Endothelial cell of umbilical vein (primary cell): ENCODE measurements at regions not wholly inside any gene's neighbourhood (a gene's known extent, or its start where the extent isn't known, plus 50 kb on each side); places are given as distances from the start of the nearest gene placed in this dataset.

Source experiments
- BruUV-seq: library from RNA; stranded (reverse); fragments of 400-500 nt; replicated peaks from 2 replicates; lab custom pipeline; 2021; lab: Mats Ljungman, UMichigan
- CTCF ChIA-PET: fragments of 300-600, 350-600 bp; sonication (Branson Sonifier 250); formaldehyde crosslinking; loops from one replicate; lab custom pipeline; 2021; ENCODE audit warnings: antibody characterized with exemption, inconsistent platforms; lab: Charles Lee
- POLR2A ChIA-PET: fragments of 300-600, 350-600 bp; sonication (Branson Sonifier 250); formaldehyde crosslinking; loops from one replicate; lab custom pipeline; 2021; ENCODE audit warnings: antibody characterized with exemption, inconsistent platforms; lab: Charles Lee
- DNase-seq: peaks from one replicate; pipeline ENCODE4 v3.0.0-alpha.2; 2011; ENCODE audit warnings: low read depth, low spot score
- FAIRE-seq: peaks from 2 replicates; lab custom pipeline; 2011; peaks lifted over from hg19 to GRCh38; lab: Jason Lieb, UNC
- H2AFZ ChIP-seq: 2 replicates; pipeline ENCODE4 v1.6.0; 2012; ENCODE audit warnings: low read depth, low read length, control low read depth, inconsistent platforms
- H3K27ac ChIP-seq: 2 replicates; pipeline ENCODE4 v1.5.1; 2011; ENCODE audit warnings: low read depth, mild to moderate bottlenecking, control low read depth, low read length, moderate library complexity; ENCODE audit not compliant: insufficient read depth
- H3K27me3 ChIP-seq, 2 experiments: 2 replicates each; pipeline versions ENCODE4 v1.6.0 to v1.6.1; 2011; ENCODE audit warnings: low read length in 2 of 2, mixed read lengths in 1 of 2; ENCODE audit not compliant: control insufficient read depth in 2 of 2, insufficient read depth in 2 of 2
- H3K36me3 ChIP-seq, 2 experiments: 2 replicates in 1 of 2; 3 replicates in 1 of 2; pipeline ENCODE4 v1.5.1; 2011; ENCODE audit warnings: low read length in 2 of 2, mild to moderate bottlenecking in 1 of 2, moderate library complexity in 1 of 2; ENCODE audit not compliant: control insufficient read depth in 2 of 2, insufficient read depth in 2 of 2; ENCODE audit errors: extremely low read depth in 1 of 2
- H3K4me1 ChIP-seq: 3 replicates; pipeline ENCODE4 v1.5.1; 2011; ENCODE audit warnings: mild to moderate bottlenecking, low read length; ENCODE audit not compliant: control insufficient read depth, insufficient read depth; ENCODE audit errors: extremely low read depth
- H3K4me2 ChIP-seq: 2 replicates; pipeline ENCODE4 v1.6.1; 2011; ENCODE audit warnings: low read length, control low read depth, mixed read lengths; ENCODE audit not compliant: insufficient read depth
- H3K4me3 ChIP-seq, 3 experiments: fragments of 200-600 bp in 1 of 3; sonication (generic), shearing (Covaris generic) in 1 of 3; replicated peaks in 1 of 3; 2 replicates each; pipeline ENCODE4 v1.5.1; 2011 to 2016; ENCODE audit warnings: control low read depth in 3 of 3, low read length in 3 of 3, mild to moderate bottlenecking in 2 of 3, inconsistent platforms in 1 of 3, low read depth in 1 of 3, moderate library complexity in 1 of 3; ENCODE audit not compliant: insufficient read depth in 1 of 3
- H3K79me2 ChIP-seq: 2 replicates; pipeline ENCODE4 v1.6.0; 2012; ENCODE audit warnings: low read length, inconsistent platforms; ENCODE audit not compliant: control insufficient read depth, insufficient read depth
- H3K9ac ChIP-seq: replicated peaks from 2 replicates; pipeline ENCODE3; 2011; ENCODE audit warnings: low read length, control low read depth; ENCODE audit not compliant: insufficient read depth; ENCODE audit errors: extremely low read depth
- H3K9me1 ChIP-seq: replicated peaks from 3 replicates; pipeline ENCODE4 v1.6.0; 2011; ENCODE audit warnings: mild to moderate bottlenecking, low read length; ENCODE audit not compliant: control insufficient read depth, insufficient read depth; ENCODE audit errors: extremely low read depth
- H3K9me3 ChIP-seq: replicated peaks from 2 replicates; pipeline ENCODE4 v1.5.1; 2012; ENCODE audit warnings: low read length, inconsistent platforms; ENCODE audit not compliant: control insufficient read depth, insufficient read depth
- H4K20me1 ChIP-seq: replicated peaks from 2 replicates; pipeline ENCODE3; 2011; ENCODE audit warnings: mild to moderate bottlenecking, low read length; ENCODE audit not compliant: control insufficient read depth, insufficient read depth; ENCODE audit errors: extremely low read depth
- EZH2 ChIP-seq: IDR thresholded peaks from 2 replicates; pipeline ENCODE4 v1.6.1; 2012; ENCODE audit warnings: borderline replicate concordance, low read depth, mild to moderate bottlenecking, moderate library complexity, low read length, inconsistent platforms; ENCODE audit not compliant: severe bottlenecking
- FOS ChIP-seq: IDR thresholded peaks from 2 replicates; pipeline ENCODE4 v1.6.1; 2011; ENCODE audit warnings: mild to moderate bottlenecking, low read length, moderate library complexity, borderline replicate concordance; ENCODE audit not compliant: insufficient read depth
- GATA2 ChIP-seq: IDR thresholded peaks from 2 replicates; pipeline ENCODE4 v1.7.0; 2011; ENCODE audit warnings: low read depth, mild to moderate bottlenecking, moderate library complexity, mixed read lengths, low read length; ENCODE audit not compliant: insufficient read length, insufficient read depth
- JUN ChIP-seq: IDR thresholded peaks from 2 replicates; pipeline ENCODE4 v1.6.1; 2011; ENCODE audit warnings: borderline replicate concordance, low read depth; ENCODE audit not compliant: insufficient read length, insufficient read depth
- MYC ChIP-seq: IDR thresholded peaks from one replicate; pipeline ENCODE4 v1.6.1; 2011; ENCODE audit warnings: mild to moderate bottlenecking, low read depth, low read length
- POLR2A ChIP-seq: IDR thresholded peaks from 2 replicates; pipeline ENCODE4 v1.6.1; 2012; ENCODE audit warnings: low read depth, mild to moderate bottlenecking, control low read depth, low read length
- POLR2AphosphoS5 ChIP-seq: IDR thresholded peaks from 2 replicates; pipeline ENCODE4 v1.6.1; 2012; ENCODE audit warnings: low read depth, mild to moderate bottlenecking, control low read depth, low read length, moderate library complexity; ENCODE audit not compliant: insufficient read depth
- dilution Hi-C: fragments of 300-500 bp; cut with MboI; formaldehyde crosslinking; loops from one replicate; pipeline ENCODE4 v1.15.0; 2019; ENCODE audit warnings: low sequenced_read_pairs; ENCODE audit not compliant: extremely low pct_ligation_motif_present
- intact Hi-C: fragments of 100-400 bp; cut with micrococcal nuclease; formaldehyde crosslinking; loops from one replicate; pipeline ENCODE4 v1.10.0; 2022
- TF ChIP-seq, protein P1 (sequence below), 2 donors: IDR thresholded peaks; 1 replicate in 1 of 2; 2 replicates in 1 of 2; pipeline ENCODE4 v1.5.1; 2011; ENCODE audit warnings: low read length in 2 of 2, mild to moderate bottlenecking in 2 of 2, moderate library complexity in 2 of 2, control low read depth in 1 of 2, inconsistent platforms in 1 of 2, low read depth in 1 of 2; ENCODE audit not compliant: insufficient read depth in 1 of 2; ENCODE audit errors: extremely low read depth in 1 of 2
- TF ChIP-seq, protein P2 (sequence below): IDR thresholded peaks from 2 replicates; pipeline ENCODE4 v1.6.1; 2011; ENCODE audit not compliant: insufficient read depth, insufficient read length

DNA sequence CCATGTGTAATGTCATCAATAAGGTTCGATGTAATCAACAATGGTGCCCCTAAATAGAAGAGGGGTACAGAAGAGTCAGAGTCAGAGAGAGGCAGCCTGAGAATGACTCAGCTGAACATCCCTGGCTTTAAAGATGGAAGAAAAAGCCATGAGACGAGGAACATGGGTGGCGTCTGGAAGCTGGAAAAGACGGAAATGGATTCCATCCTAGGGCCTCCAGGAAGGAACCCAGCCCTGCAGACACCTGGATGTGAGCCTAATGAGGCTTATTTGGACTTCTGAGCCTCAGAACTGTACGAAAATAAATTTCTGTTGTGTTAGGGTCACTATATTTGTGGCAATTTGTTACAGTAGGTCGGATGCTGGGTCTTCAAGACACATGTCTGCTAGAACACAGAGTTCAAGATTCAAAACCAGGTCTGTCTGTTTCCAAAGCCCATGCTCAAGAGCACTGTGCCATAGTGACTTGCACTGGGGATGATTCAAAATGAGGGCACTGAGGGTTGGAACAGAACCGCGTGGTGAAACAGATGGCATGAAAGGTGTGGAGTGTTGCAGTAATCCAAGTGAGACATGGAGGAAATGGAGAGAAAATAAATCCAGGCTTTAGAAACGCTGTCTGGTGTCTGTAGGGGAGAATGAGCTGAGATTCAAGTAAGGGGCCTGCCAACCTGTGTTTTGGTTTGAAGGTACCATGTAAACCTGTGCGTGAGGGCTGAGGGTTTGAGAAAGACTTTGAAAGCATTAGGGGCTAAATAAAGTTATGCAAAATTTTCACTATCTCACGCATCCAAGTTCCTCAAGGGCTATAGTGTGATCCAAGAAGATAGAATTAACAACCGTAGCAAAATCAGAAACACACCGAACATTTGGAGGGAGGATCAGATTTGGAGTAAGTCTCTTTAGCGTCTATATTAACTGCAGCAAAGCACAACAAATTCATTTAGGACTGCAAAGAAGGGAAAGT is 849.1 kb upstream of the AUTS2 start:
- no peak overlapping the region for H3K4me2 ChIP-seq
- ChIA-PET POLR2A (no interaction called here), CTCF (no interaction called here)
- H4K20me1 ChIP-seq = no peaks in the 10 kb centered on the region
- H3K27ac ChIP-seq = no peak overlapping the region
- no peaks in the 10 kb centered on the region for H3K4me1 ChIP-seq
- H3K9me1 ChIP-seq = no peaks in the 10 kb centered on the region
- H3K27me3 ChIP-seq = no peaks in the 10 kb centered on the region
- TF ChIP-seq EZH2 (no peak), GATA2 (no peak), FOS (no peak), POLR2A (no peak), JUN (no peak), MYC (no peak), POLR2AphosphoS5 (no peak)
- TF ChIP-seq, protein P1, sequence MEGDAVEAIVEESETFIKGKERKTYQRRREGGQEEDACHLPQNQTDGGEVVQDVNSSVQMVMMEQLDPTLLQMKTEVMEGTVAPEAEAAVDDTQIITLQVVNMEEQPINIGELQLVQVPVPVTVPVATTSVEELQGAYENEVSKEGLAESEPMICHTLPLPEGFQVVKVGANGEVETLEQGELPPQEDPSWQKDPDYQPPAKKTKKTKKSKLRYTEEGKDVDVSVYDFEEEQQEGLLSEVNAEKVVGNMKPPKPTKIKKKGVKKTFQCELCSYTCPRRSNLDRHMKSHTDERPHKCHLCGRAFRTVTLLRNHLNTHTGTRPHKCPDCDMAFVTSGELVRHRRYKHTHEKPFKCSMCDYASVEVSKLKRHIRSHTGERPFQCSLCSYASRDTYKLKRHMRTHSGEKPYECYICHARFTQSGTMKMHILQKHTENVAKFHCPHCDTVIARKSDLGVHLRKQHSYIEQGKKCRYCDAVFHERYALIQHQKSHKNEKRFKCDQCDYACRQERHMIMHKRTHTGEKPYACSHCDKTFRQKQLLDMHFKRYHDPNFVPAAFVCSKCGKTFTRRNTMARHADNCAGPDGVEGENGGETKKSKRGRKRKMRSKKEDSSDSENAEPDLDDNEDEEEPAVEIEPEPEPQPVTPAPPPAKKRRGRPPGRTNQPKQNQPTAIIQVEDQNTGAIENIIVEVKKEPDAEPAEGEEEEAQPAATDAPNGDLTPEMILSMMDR (IDR thresholded peaks at IDR 0.05; ENCODE audit: extremely low read depth in 1 of 2, insufficient read depth in 1 of 2, low read depth in 1 of 2, low read length in 2 of 2) = no peak
- TF ChIP-seq, protein P2, sequence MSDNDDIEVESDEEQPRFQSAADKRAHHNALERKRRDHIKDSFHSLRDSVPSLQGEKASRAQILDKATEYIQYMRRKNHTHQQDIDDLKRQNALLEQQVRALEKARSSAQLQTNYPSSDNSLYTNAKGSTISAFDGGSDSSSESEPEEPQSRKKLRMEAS = no peak
- DNase-seq (no peak), FAIRE-seq (no peak)
- no peak overlapping the region for H3K4me3 ChIP-seq
- no peaks in the 10 kb centered on the region for H3K36me3 ChIP-seq
- peaks cover 3% of the 10 kb centered on the region for H3K9me3 ChIP-seq
- intact Hi-C loops (no loop called here), dilution Hi-C loops (no loop called here)
- H3K79me2 ChIP-seq = no peaks in the 10 kb centered on the region
- BruUV-seq = no TSS peak
- no peak overlapping the region for H3K9ac ChIP-seq
- H2AFZ ChIP-seq = no peak overlapping the region
